HG02623 (cell line): ENCODE measurements at regions not wholly inside any gene's neighbourhood (a gene's known extent, or its start where the extent isn't known, plus 50 kb on each side); places are given as distances from the start of the nearest gene placed in this dataset.
"Not testable (repeated sequence)": the region's sequence is repeated elsewhere in the genome, so short reads cannot be mapped to it uniquely, and the experiment has no call there.

ENCODE experiments used
- ATAC-seq: cut with Tn5 transposase; IDR thresholded peaks from one replicate; pipeline ENCODE4 v1.9.1; 2021; ENCODE audit warnings: moderate library complexity; ENCODE audit not compliant: unreplicated experiment

GRCh38 chr3:110296885-110297284 lies 774.7 kb upstream of the NECTIN3 start:
- ATAC-seq, result no peak

DNA sequence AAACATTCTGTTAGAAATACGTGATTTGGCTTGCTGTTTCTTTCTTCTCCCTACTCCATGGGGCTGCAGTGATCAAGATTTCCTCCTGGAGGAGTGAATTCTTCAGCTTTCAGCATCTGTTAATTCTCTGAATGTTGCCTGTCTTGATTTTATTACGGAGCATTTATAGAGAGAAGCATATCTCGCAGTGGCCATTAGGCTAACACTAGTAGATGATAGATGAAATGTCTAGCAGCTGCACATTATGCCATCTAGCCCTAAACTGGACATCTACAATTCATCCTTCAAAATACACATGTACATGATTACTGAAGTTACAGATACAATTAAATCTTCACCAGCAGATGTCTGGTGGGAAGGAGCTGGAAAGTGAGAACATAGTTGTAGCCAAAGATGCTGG lies 769.8 kb upstream of the NECTIN3 start:
- ATAC-seq, result no peak

DNA sequence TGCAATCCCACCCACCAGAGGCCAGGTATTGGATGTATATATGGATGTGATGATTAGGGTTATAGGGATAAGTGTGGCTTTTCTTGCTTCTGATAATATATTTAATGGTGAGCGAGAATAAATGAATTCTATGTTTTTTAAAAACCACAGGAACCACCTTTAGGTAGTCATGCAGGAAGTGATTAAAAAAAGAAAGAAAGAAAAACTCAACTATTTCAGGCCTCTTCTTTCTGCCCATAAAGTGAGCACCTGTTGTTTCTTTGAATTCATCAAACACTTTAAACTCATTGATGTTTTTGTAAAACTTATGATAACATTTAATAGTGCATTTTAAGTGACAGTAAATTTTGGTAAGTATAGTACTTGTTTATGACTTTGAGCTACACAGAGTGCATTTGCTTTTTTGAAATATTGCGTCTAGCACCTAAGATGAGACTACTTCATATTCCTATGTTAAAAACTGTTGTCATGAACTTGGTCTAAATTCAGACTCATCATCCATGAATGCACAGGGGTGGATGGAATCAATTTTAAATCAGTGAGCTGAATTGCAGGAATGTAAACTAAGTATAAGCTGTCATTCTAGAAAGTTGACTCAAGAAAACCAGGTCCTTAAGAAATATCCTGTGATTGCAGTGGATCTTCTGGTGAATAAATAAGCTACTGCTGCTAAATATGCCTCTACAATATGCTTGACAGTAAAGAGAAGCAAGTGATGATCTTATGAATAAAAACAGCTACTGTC lies 764.4 kb upstream of the NECTIN3 start:
- ATAC-seq, result no peak

DNA sequence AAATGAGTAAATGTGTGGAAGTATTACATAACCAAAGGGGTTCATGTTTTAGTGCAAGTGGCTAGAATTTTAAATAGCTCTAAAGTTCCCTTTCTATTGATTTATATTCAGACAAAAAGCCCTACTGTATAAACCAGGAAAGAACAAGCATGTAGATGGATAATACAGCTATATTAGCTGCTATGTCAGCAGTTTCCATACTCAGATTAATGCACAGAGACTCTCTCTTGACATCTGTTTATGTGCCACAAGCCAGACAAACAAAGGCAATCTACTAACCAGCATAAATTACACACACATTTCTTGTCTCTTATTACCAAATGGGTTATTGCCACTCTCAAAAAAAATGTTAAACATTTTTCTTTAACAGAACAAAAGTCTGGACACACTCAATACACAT lies 760.1 kb upstream of the NECTIN3 start:
- ATAC-seq, result no peak

DNA sequence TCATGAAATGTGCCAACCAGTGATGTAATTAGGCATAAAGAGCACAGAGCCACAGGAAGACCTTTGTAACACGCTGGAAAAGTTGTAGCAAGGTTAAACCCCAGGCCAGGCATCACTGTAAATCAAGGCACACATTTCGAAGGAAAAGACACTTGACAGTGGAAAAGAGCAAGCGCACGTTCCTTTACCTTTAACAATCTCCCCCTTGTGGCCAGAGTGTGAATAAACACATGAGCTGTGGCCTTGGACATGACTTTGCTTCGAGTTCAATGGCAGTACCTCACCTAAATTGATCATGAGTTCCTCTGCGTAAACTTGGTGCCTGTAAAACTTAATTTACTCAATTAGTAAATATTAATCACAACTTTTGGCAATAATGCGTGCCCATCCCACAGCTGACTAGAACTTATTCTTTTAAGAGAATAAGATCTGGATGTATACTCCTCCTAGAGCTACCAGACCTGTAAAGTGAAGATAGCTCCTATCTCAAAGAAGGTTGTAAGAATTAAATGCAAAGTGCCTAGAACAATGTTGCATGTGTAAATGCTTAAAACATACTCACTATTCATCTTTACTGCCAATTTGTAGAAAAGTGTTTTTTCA lies 757.0 kb upstream of the NECTIN3 start:
- ATAC-seq, result peak; percentile 97

- no peak for ATAC-seq
Measured at GRCh38 chr3:110318108-110318507, 753.5 kb upstream of the NECTIN3 start.

DNA sequence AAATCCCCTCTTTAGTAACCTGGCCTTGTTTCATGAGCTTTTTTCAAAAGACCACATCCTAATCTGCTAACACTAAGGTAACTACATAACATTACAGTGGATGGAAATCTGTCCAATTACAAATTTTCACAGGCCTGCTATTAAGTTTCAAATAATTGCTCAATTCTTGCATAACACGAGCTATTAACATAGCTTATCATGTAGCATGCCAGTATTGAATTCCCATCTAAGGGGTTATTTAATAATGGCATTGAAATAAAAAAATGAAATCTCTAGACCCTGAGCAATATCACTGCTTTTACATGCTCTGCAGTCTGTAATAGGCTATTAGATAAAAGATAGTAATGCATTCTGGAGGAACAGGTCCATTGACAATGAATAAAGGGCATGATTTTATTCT lies 748.3 kb upstream of the NECTIN3 start:
- ATAC-seq, result no peak

DNA sequence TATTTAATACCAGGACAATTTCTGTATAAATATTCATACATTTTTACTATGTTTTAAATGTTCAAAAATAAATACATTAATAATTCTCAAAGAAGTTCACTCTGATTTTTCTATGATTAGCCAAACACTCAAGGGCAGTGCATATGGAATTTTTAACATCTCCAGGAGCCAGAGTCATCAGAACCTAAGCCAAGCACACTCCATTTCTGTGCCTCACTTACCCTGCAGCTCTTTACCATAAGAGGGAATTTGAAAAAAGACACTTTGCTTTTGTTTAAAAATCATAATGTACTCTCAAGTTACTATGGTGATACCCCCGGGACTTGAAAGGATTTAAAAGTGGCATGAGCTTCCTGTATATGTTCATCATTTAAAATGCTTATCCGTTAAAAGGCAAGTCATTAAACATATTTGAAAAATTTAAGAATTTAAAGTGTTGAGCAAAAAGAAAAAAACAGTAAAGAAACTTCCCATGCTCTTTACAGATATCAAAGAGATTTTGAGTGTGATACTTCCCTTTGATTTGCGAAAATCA lies 747.4 kb upstream of the NECTIN3 start:
- ATAC-seq, result no peak

GRCh38 chr3:110327870-110328269 lies 743.7 kb upstream of the NECTIN3 start:
- no peak for ATAC-seq

DNA sequence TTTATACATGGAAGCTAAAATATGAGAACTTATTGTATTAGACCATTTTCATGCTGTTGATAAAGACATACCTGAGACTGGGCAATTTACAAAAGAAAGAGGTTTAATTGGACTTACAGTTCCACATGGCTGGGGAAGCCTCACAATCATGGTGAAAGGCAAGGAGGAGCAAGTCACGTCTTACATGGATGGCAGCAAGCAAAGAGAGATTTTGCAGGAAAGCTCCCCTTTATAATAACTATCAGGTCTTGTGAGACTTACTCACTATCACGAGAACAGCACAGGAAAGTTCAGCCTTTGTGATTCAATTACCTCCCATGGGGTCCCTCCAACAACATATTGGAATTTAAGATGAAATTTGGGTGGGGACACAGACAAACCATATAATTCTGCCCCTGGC lies 740.1 kb upstream of the NECTIN3 start:
- ATAC-seq, result not testable (repeated sequence)

DNA sequence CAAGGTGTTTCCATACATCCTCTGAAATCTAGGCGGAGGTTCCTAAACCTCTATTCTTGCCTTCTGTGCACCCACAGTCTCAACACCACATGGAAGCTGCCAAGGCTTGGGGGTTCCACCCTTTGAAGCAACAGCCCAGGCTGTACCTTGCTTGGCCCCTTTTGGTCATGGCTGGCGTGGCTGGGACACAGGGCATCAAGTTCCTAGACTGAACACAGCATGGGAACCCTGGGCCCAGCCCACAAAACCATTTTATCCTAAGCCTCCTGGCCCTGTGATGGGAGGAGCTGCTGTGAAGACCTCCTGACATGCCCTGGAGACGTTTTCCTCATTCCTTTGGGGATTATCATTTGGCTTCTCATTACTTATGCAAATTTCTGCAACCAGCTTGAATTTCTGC lies 739.0 kb upstream of the NECTIN3 start:
- ATAC-seq, result no peak

DNA sequence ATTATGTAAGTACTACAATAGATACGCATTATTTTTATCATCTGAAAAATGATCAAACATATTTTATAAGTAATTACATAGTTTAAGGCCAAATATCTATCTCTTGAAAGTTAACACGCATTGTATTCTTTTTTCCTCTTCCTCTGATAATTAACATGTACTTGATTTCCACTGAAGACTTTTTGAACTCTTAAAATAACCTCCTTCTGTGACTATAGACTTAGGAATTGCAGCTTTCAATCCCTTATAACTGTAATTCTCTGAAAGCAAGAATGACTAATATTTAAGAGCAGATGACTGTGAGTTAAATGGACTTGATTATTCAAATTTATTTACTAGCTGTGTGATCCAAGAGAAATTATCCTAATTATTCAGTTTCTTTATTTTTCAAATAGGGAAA lies 730.6 kb upstream of the NECTIN3 start:
- ATAC-seq, result no peak

DNA sequence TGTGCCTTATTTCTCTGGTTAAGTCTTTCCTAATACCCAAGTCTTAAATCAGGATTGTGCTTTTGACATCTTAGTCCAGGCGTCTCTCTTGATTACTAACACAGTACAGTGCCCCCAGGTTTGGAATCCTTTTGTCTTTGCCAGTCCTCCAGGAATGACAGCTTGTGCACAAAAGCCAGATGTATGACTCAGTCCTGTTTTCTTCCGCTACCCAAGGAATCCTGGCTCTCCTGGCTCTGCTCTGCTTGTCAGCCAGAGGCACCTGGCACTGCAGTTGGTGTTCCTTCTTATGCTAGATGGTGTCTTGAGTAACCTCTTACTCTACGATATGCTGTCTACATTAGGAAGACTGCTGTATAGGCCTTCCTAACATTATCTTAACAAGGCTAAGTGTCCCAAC lies 728.2 kb upstream of the NECTIN3 start:
- ATAC-seq, result no peak

DNA sequence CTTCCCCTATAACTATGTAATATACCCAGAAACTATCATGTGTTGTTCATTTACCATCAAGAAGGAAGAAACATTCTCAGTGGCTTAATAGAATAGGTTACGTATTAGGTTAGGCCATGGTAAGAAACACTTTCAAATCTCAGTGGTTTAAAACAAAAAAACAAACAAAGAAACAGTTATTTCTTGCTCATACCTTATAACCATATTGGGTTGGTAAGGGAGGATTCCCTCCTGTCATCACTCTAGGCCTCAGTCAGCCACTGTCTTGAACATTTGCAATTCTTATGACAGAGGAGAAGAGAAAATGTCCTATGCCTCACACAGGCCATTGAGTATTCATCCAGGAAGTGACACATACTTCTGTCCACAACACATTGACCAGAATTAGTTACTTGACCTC lies 727.7 kb upstream of the NECTIN3 start:
- ATAC-seq, result peak; percentile 88

GRCh38 chr3:110344487-110344886 lies 727.1 kb upstream of the NECTIN3 start:
- no peak for ATAC-seq

DNA sequence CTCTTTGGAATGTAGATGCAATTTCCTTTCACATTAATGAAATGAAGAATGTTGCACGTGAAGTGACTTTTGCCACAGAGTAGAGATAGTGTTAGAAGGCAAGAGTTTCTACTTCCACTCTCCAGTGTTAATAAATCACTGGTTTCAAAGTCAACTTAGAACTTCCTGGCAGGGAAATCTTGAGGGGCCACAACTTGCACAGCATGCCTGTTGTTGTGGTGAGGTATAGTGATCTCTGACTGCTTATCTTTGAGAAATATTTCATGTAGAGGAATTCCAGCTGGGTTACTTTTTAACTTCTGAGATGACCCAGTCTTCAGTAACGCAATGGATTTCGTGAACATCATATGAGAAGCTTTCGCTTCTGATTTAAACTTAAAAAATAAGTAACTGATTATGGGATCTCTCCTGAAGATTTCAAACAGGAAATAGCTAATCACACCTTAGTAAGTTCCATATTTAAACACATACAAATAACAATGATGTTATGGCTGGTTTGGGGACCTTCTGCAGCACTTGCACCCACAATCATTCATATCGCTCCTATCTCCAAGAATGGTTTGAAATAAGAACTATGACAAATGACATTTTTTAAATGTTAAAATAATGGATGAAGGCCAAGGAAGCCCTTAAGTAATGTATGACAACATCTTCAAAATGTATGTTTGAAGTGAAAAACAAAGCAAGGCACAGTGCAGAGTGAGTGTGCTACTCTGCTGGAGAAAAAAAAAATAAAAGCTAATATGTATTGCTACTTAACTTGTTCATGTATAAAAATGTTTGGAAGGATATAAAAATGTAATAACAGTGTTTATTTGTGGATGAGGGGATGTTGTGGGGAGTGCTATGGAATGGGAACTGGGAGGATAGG lies 726.5 kb upstream of the NECTIN3 start:
- ATAC-seq, result peak; percentile 38

GRCh38 chr3:110349295-110349694 lies 722.3 kb upstream of the NECTIN3 start:
- no peak for ATAC-seq

DNA sequence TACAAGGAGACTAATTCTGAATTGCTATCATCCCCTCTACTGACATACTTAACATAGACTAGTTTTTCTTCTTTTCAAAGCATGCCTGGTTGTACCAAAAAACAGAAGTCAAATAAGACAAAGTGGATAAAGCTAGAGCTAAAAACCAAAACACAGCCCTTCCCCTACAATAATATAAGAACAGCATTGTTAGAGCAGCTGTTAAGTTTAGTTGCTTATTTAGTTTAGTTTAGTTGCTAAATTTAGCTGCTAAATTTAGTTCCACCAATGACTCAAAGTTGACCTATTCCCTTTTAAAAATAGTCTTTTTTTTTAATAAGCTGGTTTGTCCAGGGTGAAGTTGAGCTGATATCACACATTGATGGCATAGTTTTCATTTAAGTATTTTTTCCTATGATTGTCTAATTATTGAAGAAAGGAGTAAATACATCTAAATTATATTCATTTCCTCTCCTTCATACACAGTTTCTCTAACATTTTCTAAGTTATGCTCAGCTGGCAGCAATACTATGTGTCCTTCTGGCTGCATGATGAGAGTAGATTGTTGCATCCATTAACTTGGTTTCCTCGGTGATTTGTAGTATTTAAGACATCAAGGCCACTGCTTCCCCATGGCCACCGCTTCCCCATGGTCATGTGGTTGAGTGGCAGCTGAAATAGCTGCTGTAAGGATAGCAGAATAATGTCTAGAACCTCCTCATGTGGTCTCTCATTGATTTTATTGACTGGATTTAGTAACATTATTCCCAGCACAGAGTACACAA lies 718.6 kb upstream of the NECTIN3 start:
- no peak for ATAC-seq

- ATAC-seq, result no peak
Measured at GRCh38 chr3:110362751-110363150, 708.9 kb upstream of the NECTIN3 start.

- not testable (repeated sequence) for ATAC-seq
Measured at GRCh38 chr3:110367289-110367688, 704.3 kb upstream of the NECTIN3 start.
